ENCODE measurements at regions not wholly inside any gene's neighbourhood (a gene's known extent, or its start where the extent isn't known, plus 50 kb on each side); places are given as distances from the start of the nearest gene placed in this dataset.

- DNase-seq, result no peak
These were observed 324.0 kb downstream of the RPS6KC1 start for GRCh38 chr1:213375002-213375401.

GRCh38 chr1:213376862-213377372 is 325.9 kb downstream of the RPS6KC1 start:
- no peak for DNase-seq

GRCh38 chr1:213380865-213381264 is 329.8 kb downstream of the RPS6KC1 start:
- DNase-seq, result no peak

GRCh38 chr1:213381572-213382084 is 330.6 kb downstream of the RPS6KC1 start:
- DNase-seq, result no peak

- DNase-seq, result no peak
These were observed 332.4 kb downstream of the RPS6KC1 start for GRCh38 chr1:213383465-213383864.

GRCh38 chr1:213385201-213385600 is 334.2 kb downstream of the RPS6KC1 start:
- no peak for DNase-seq

- DNase-seq, result no peak
These were observed 334.8 kb downstream of the RPS6KC1 start for GRCh38 chr1:213385806-213386324.

GRCh38 chr1:213387380-213388015 is 336.5 kb downstream of the RPS6KC1 start:
- DNase-seq, result no peak

GRCh38 chr1:213388199-213388598 is 337.2 kb downstream of the RPS6KC1 start:
- DNase-seq, result no peak

GRCh38 chr1:213389061-213389581 is 338.1 kb downstream of the RPS6KC1 start:
- DNase-seq, result no peak

GRCh38 chr1:213391445-213391844 is 340.4 kb downstream of the RPS6KC1 start:
- no peak for DNase-seq

- DNase-seq, result no peak
These were observed 342.8 kb downstream of the RPS6KC1 start for GRCh38 chr1:213393860-213394259.

GRCh38 chr1:213394837-213395236 is 343.8 kb downstream of the RPS6KC1 start:
- no peak for DNase-seq

- no peak for DNase-seq
These were observed 346.6 kb downstream of the RPS6KC1 start for GRCh38 chr1:213397638-213398037.

- no peak for DNase-seq
These were observed 348.7 kb downstream of the RPS6KC1 start for GRCh38 chr1:213399695-213400094.

- DNase-seq, result no peak
These were observed 358.2 kb downstream of the RPS6KC1 start for GRCh38 chr1:213409208-213409631.

GRCh38 chr1:213409971-213410370 is 358.9 kb downstream of the RPS6KC1 start:
- DNase-seq, result no peak

GRCh38 chr1:213414346-213414745 is 363.3 kb downstream of the RPS6KC1 start:
- DNase-seq, result no peak

- DNase-seq, result no peak
These were observed 363.9 kb downstream of the RPS6KC1 start for GRCh38 chr1:213414911-213415310.

- no peak for DNase-seq
These were observed 364.8 kb downstream of the RPS6KC1 start for GRCh38 chr1:213415691-213416380.

GRCh38 chr1:213416461-213417224 is 365.6 kb downstream of the RPS6KC1 start:
- DNase-seq, result no peak

- no peak for DNase-seq
These were observed 366.3 kb downstream of the RPS6KC1 start for GRCh38 chr1:213417225-213417820.

- no peak for DNase-seq
These were observed 366.8 kb downstream of the RPS6KC1 start for GRCh38 chr1:213417846-213418245.
